ENCODE measurements at regions not wholly inside any gene's neighbourhood (a gene's known extent, or its start where the extent isn't known, plus 50 kb on each side); places are given as distances from the start of the nearest gene placed in this dataset.
"Not testable (repeated sequence)": the region's sequence is repeated elsewhere in the genome, so short reads cannot be mapped to it uniquely, and the experiment has no call there.

- Mint-ChIP-seq H3K9me3 (ENCODE audit: low read depth) (peaks cover 8% of the 10 kb centered on the region), H3K27ac (no peak overlapping the region), H3K4me1 (no peaks in the 10 kb centered on the region), H3K27me3 (peaks cover 24% of the 10 kb centered on the region), H3K36me3 (ENCODE audit: low read depth) (no peaks in the 10 kb centered on the region), H3K4me3 (no peak overlapping the region)
- POLR2A ChIA-PET: no interaction called here
- no peak for DNase-seq
- CTCF ChIA-PET: interaction anchor here (0.7 kb wide), 1 partner anchor 332 kb away, joined by 3 read pairs; no protein-coding TSS in a partner anchor
- intact Hi-C loops (cut with DNase I, micrococcal nuclease): no loop called here
- no peak for ATAC-seq
Observed at GRCh38 chr16:86351041-86351784, 159.1 kb upstream of the FOXF1 start.

GRCh38 chr16:86351785-86352139, 158.6 kb upstream of the FOXF1 start:
- H3K27ac Mint-ChIP-seq; H3K9me3 Mint-ChIP-seq (ENCODE audit: low read depth); POLR2A ChIA-PET; H3K4me3 Mint-ChIP-seq; H3K36me3 Mint-ChIP-seq (ENCODE audit: low read depth); H3K4me1 Mint-ChIP-seq; CTCF ChIA-PET; DNase-seq; intact Hi-C loops (cut with DNase I, micrococcal nuclease); ATAC-seq: not testable (repeated sequence)
- peaks cover 22% of the 10 kb centered on the region for H3K27me3 Mint-ChIP-seq

GRCh38 chr16:86353148-86353547, 157.2 kb upstream of the FOXF1 start:
- Mint-ChIP-seq H3K27me3 (peaks cover 21% of the 10 kb centered on the region), H3K4me1 (no peaks in the 10 kb centered on the region), H3K36me3 (ENCODE audit: low read depth) (no peaks in the 10 kb centered on the region), H3K4me3 (no peak overlapping the region), H3K27ac (no peak overlapping the region), H3K9me3 (ENCODE audit: low read depth) (peaks cover 8% of the 10 kb centered on the region)
- no peak for DNase-seq
- POLR2A ChIA-PET: no interaction called here
- no peak for ATAC-seq
- intact Hi-C loops (cut with DNase I, micrococcal nuclease): no loop called here
- CTCF ChIA-PET: no interaction called here

- ATAC-seq (no peak), DNase-seq (no peak)
- no peak overlapping the region for H3K27ac Mint-ChIP-seq
- no peaks in the 10 kb centered on the region for H3K36me3 Mint-ChIP-seq (ENCODE audit: low read depth)
- H3K27me3 Mint-ChIP-seq: peaks cover 21% of the 10 kb centered on the region
- ChIA-PET POLR2A (no interaction called here), CTCF (no interaction called here)
- H3K9me3 Mint-ChIP-seq (ENCODE audit: low read depth): peaks cover 8% of the 10 kb centered on the region
- H3K4me3 Mint-ChIP-seq: no peak overlapping the region
- intact Hi-C loops (cut with DNase I, micrococcal nuclease): no loop called here
- H3K4me1 Mint-ChIP-seq: no peaks in the 10 kb centered on the region
Observed at GRCh38 chr16:86353948-86354347, 156.4 kb upstream of the FOXF1 start.

GRCh38 chr16:86354641-86355513, 155.4 kb upstream of the FOXF1 start:
- ATAC-seq: no peak

GRCh38 chr16:86355531-86355930, 154.8 kb upstream of the FOXF1 start:
- no peak overlapping the region for H3K4me3 Mint-ChIP-seq
- no peaks in the 10 kb centered on the region for H3K4me1 Mint-ChIP-seq
- intact Hi-C loops (cut with DNase I, micrococcal nuclease): no loop called here
- ChIA-PET POLR2A (no interaction called here), CTCF (no interaction called here)
- H3K9me3 Mint-ChIP-seq (ENCODE audit: low read depth): peaks cover 8% of the 10 kb centered on the region
- ATAC-seq (no peak), DNase-seq (no peak)
- H3K27me3 Mint-ChIP-seq: peaks cover 23% of the 10 kb centered on the region
- H3K27ac Mint-ChIP-seq: no peak overlapping the region
- H3K36me3 Mint-ChIP-seq (ENCODE audit: low read depth): no peaks in the 10 kb centered on the region

More at GRCh38 chr16:86354641-86355513, 155.4 kb upstream of the FOXF1 start:
- H3K27me3 Mint-ChIP-seq: peaks cover 21% of the 10 kb centered on the region
- ChIA-PET POLR2A (no interaction called here), CTCF (no interaction called here)
- H3K4me3 Mint-ChIP-seq: no peak overlapping the region
- intact Hi-C loops (cut with DNase I, micrococcal nuclease): no loop called here
- H3K4me1 Mint-ChIP-seq: no peaks in the 10 kb centered on the region
- no peak overlapping the region for H3K27ac Mint-ChIP-seq
- peaks cover 8% of the 10 kb centered on the region for H3K9me3 Mint-ChIP-seq (ENCODE audit: low read depth)
- H3K36me3 Mint-ChIP-seq (ENCODE audit: low read depth): no peaks in the 10 kb centered on the region
- DNase-seq: no peak

- Mint-ChIP-seq H3K9me3 (ENCODE audit: low read depth) (peaks cover 8% of the 10 kb centered on the region), H3K36me3 (ENCODE audit: low read depth) (no peaks in the 10 kb centered on the region)
Observed at GRCh38 chr16:86355951-86356350, 154.4 kb upstream of the FOXF1 start.

GRCh38 chr16:86356804-86357203, 153.5 kb upstream of the FOXF1 start:
- H3K36me3 Mint-ChIP-seq (ENCODE audit: low read depth): no peaks in the 10 kb centered on the region
- intact Hi-C loops (cut with DNase I, micrococcal nuclease): no loop called here
- H3K27ac Mint-ChIP-seq: no peak overlapping the region
- H3K27me3 Mint-ChIP-seq: peaks cover 18% of the 10 kb centered on the region
- ChIA-PET CTCF (no interaction called here), POLR2A (no interaction called here)
- no peak overlapping the region for H3K4me3 Mint-ChIP-seq
- no peaks in the 10 kb centered on the region for H3K4me1 Mint-ChIP-seq
- H3K9me3 Mint-ChIP-seq (ENCODE audit: low read depth): peaks cover 8% of the 10 kb centered on the region
- ATAC-seq (no peak), DNase-seq (no peak)

More at GRCh38 chr16:86355951-86356350, 154.4 kb upstream of the FOXF1 start:
- Mint-ChIP-seq H3K4me3 (no peak overlapping the region), H3K27me3 (peaks cover 22% of the 10 kb centered on the region), H3K27ac (no peak overlapping the region), H3K4me1 (no peaks in the 10 kb centered on the region)
- intact Hi-C loops (cut with DNase I, micrococcal nuclease): no loop called here
- ChIA-PET CTCF (no interaction called here), POLR2A (no interaction called here)
- DNase-seq (no peak), ATAC-seq (no peak)

- Mint-ChIP-seq H3K27me3 (peaks cover 17% of the 10 kb centered on the region), H3K9me3 (ENCODE audit: low read depth) (peaks cover 8% of the 10 kb centered on the region), H3K36me3 (ENCODE audit: low read depth) (no peaks in the 10 kb centered on the region), H3K4me1 (no peaks in the 10 kb centered on the region), H3K4me3 (no peak overlapping the region), H3K27ac (no peak overlapping the region)
- intact Hi-C loops (cut with DNase I, micrococcal nuclease): no loop called here
- no peak for ATAC-seq
- ChIA-PET POLR2A (no interaction called here), CTCF (no interaction called here)
- DNase-seq: no peak
Observed at GRCh38 chr16:86357303-86357702, 153.0 kb upstream of the FOXF1 start.

GRCh38 chr16:86357950-86358349, 152.4 kb upstream of the FOXF1 start:
- ChIA-PET POLR2A (no interaction called here), CTCF (no interaction called here)
- no peak overlapping the region for H3K4me3 Mint-ChIP-seq
- H3K27me3 Mint-ChIP-seq: peaks cover 20% of the 10 kb centered on the region
- no peaks in the 10 kb centered on the region for H3K36me3 Mint-ChIP-seq (ENCODE audit: low read depth)
- no peak for DNase-seq
- no peaks in the 10 kb centered on the region for H3K4me1 Mint-ChIP-seq
- peaks cover 8% of the 10 kb centered on the region for H3K9me3 Mint-ChIP-seq (ENCODE audit: low read depth)
- no peak for ATAC-seq
- intact Hi-C loops (cut with DNase I, micrococcal nuclease): no loop called here
- H3K27ac Mint-ChIP-seq: no peak overlapping the region

- Mint-ChIP-seq H3K4me1 (no peaks in the 10 kb centered on the region), H3K27ac (no peak overlapping the region), H3K4me3 (no peak overlapping the region), H3K36me3 (ENCODE audit: low read depth) (no peaks in the 10 kb centered on the region), H3K9me3 (ENCODE audit: low read depth) (peaks cover 8% of the 10 kb centered on the region), H3K27me3 (peaks cover 21% of the 10 kb centered on the region)
- ChIA-PET POLR2A (no interaction called here), CTCF (no interaction called here)
- ATAC-seq (no peak), DNase-seq (no peak)
- intact Hi-C loops (cut with DNase I, micrococcal nuclease): no loop called here
Observed at GRCh38 chr16:86359571-86359970, 150.8 kb upstream of the FOXF1 start.

GRCh38 chr16:86362155-86362849, 148.0 kb upstream of the FOXF1 start:
- no peak overlapping the region for H3K4me3 Mint-ChIP-seq
- H3K4me1 Mint-ChIP-seq: no peaks in the 10 kb centered on the region
- no peaks in the 10 kb centered on the region for H3K9me3 Mint-ChIP-seq (ENCODE audit: low read depth)
- peaks cover 16% of the 10 kb centered on the region for H3K27me3 Mint-ChIP-seq
- no peak overlapping the region for H3K27ac Mint-ChIP-seq
- H3K36me3 Mint-ChIP-seq (ENCODE audit: low read depth): no peaks in the 10 kb centered on the region
- ChIA-PET CTCF (no interaction called here), POLR2A (no interaction called here)
- DNase-seq (no peak), ATAC-seq (no peak)
- intact Hi-C loops (cut with DNase I, micrococcal nuclease): no loop called here

All from activated CD4-positive, alpha-beta T cell treated with anti-CD3 and anti-CD28 coated beads for 36 hours (primary cell).